ENCODE measurements at regions not wholly inside any gene's neighbourhood (a gene's known extent, or its start where the extent isn't known, plus 50 kb on each side); places are given as distances from the start of the nearest gene placed in this dataset.

GRCh38 chr13:68234274-68234673 is 1004.1 kb upstream of the PCDH9 start:
- intact Hi-C loops (cut with DNase I) = no loop called here
- H3K36me3 ChIP-seq = no peaks in the 10 kb centered on the region
- H3K9me3 ChIP-seq = no peaks in the 10 kb centered on the region
- no peaks in the 10 kb centered on the region for H3K27me3 ChIP-seq
- H3K4me1 ChIP-seq = no peaks in the 10 kb centered on the region
- no peak overlapping the region for H3K4me3 ChIP-seq
- no peak for TF ChIP-seq POLR2AphosphoS5 (IDR thresholded peaks at IDR 0.05)
- no peak overlapping the region for H3K27ac ChIP-seq
- no peak for DNase-seq

GRCh38 chr13:68232351-68233130 is 1002.4 kb upstream of the PCDH9 start:
- TF ChIP-seq EP300 (IDR thresholded peaks at IDR 0.05) = no peak
- TF ChIP-seq CTCF (IDR thresholded peaks at IDR 0.05) = no peak
- no peak for TF ChIP-seq POLR2A (IDR thresholded peaks at IDR 0.05)
- TF ChIP-seq POLR2AphosphoS5 (IDR thresholded peaks at IDR 0.05) = no peak
- Histone ChIP-seq H3K36me3 (no peaks in the 10 kb centered on the region), H3K9me3 (no peaks in the 10 kb centered on the region), H3K4me1 (no peaks in the 10 kb centered on the region), H3K27me3 (no peaks in the 10 kb centered on the region), H3K4me3 (no peak overlapping the region), H3K27ac (no peak overlapping the region)
- DNase-seq = no peak
- intact Hi-C loops (cut with DNase I) = no loop called here
- 63 to 74% methylated on average over 7 of the region's 7 CpGs for WGBS, 2 donors

- no peak for DNase-seq
- TF ChIP-seq CTCF (IDR thresholded peaks at IDR 0.05) (no peak), EP300 (IDR thresholded peaks at IDR 0.05) (no peak), POLR2AphosphoS5 (IDR thresholded peaks at IDR 0.05) (no peak), POLR2A (IDR thresholded peaks at IDR 0.05) (no peak)
- intact Hi-C loops (cut with DNase I) = no loop called here
- Histone ChIP-seq H3K9me3 (no peaks in the 10 kb centered on the region), H3K4me1 (no peaks in the 10 kb centered on the region), H3K4me3 (no peak overlapping the region), H3K27me3 (no peaks in the 10 kb centered on the region), H3K36me3 (no peaks in the 10 kb centered on the region), H3K27ac (no peak overlapping the region)
- WGBS, 2 donors = 80 to 86% methylated on average over 5 of the region's 5 CpGs
These were observed 984.7 kb upstream of the PCDH9 start for GRCh38 chr13:68214691-68215415.

GRCh38 chr13:68199271-68199670 is 969.1 kb upstream of the PCDH9 start:
- no peak overlapping the region for H3K4me3 ChIP-seq
- H3K27ac ChIP-seq = no peak overlapping the region
- H3K36me3 ChIP-seq = no peaks in the 10 kb centered on the region
- H3K27me3 ChIP-seq = no peaks in the 10 kb centered on the region
- TF ChIP-seq EP300 (IDR thresholded peaks at IDR 0.05) = no peak
- no peak for TF ChIP-seq CTCF (IDR thresholded peaks at IDR 0.05)
- no peak for TF ChIP-seq POLR2AphosphoS5 (IDR thresholded peaks at IDR 0.05)
- H3K4me1 ChIP-seq = no peaks in the 10 kb centered on the region
- DNase-seq = no peak
- WGBS, 2 donors = 71 to 86% methylated on average over 2 of the region's 2 CpGs
- intact Hi-C loops (cut with DNase I) = no loop called here
- H3K9me3 ChIP-seq = no peaks in the 10 kb centered on the region

GRCh38 chr13:68190818-68191217 is 960.7 kb upstream of the PCDH9 start:
- H3K9me3 ChIP-seq = no peaks in the 10 kb centered on the region
- no peaks in the 10 kb centered on the region for H3K4me1 ChIP-seq
- no peak for DNase-seq
- no peak overlapping the region for H3K27ac ChIP-seq
- H3K27me3 ChIP-seq = no peaks in the 10 kb centered on the region
- 47 to 86% methylated on average over 4 of the region's 4 CpGs for WGBS, 2 donors
- no peaks in the 10 kb centered on the region for H3K36me3 ChIP-seq
- no peak for TF ChIP-seq POLR2A (IDR thresholded peaks at IDR 0.05)
- TF ChIP-seq CTCF (IDR thresholded peaks at IDR 0.05) = no peak
- TF ChIP-seq EP300 (IDR thresholded peaks at IDR 0.05) = no peak
- no peak for TF ChIP-seq POLR2AphosphoS5 (IDR thresholded peaks at IDR 0.05)
- intact Hi-C loops (cut with DNase I) = no loop called here
- H3K4me3 ChIP-seq = no peak overlapping the region

Data from sigmoid colon (tissue), 6 donors.